ENCODE measurements at regions not wholly inside any gene's neighbourhood (a gene's known extent, or its start where the extent isn't known, plus 50 kb on each side); places are given as distances from the start of the nearest gene placed in this dataset.

DNA sequence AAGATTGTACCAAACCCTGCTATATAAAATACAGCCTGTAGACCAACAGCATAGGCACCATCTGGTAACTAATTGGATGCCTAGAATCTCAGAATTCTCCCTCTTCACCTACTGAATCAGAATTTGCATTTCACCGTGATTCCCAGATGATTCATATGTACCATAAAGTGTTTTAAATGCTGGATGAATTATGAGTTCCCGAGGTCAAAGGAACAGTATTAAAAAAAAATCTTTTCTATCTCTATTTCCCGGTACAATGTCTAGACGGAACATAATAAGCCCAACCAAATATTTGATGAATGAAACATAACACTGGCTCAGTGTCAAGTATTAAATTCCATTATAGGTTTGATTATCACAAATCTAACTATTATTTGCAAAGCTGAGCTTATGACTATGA lies 280.0 kb downstream of the ANKRD50 start:
- TF ChIP-seq, protein P1, sequence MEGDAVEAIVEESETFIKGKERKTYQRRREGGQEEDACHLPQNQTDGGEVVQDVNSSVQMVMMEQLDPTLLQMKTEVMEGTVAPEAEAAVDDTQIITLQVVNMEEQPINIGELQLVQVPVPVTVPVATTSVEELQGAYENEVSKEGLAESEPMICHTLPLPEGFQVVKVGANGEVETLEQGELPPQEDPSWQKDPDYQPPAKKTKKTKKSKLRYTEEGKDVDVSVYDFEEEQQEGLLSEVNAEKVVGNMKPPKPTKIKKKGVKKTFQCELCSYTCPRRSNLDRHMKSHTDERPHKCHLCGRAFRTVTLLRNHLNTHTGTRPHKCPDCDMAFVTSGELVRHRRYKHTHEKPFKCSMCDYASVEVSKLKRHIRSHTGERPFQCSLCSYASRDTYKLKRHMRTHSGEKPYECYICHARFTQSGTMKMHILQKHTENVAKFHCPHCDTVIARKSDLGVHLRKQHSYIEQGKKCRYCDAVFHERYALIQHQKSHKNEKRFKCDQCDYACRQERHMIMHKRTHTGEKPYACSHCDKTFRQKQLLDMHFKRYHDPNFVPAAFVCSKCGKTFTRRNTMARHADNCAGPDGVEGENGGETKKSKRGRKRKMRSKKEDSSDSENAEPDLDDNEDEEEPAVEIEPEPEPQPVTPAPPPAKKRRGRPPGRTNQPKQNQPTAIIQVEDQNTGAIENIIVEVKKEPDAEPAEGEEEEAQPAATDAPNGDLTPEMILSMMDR (IDR thresholded peaks at IDR 0.05) = no peak
- ATAC-seq (no peak), DNase-seq (no peak)
- H3K9me3 ChIP-seq = no peaks in the 10 kb centered on the region
- no peaks in the 10 kb centered on the region for H3K36me3 ChIP-seq (ENCODE audit: insufficient read depth in 1 of 2, low read depth in 1 of 2)
- H3K27me3 ChIP-seq (ENCODE audit: insufficient read depth in 3 of 3, low read length in 2 of 3) = no peaks in the 10 kb centered on the region
- peaks cover 3% of the 10 kb centered on the region for H3K4me1 ChIP-seq
- no peak overlapping the region for H3K4me3 ChIP-seq
- intact Hi-C loops (cut with DNase I) = no loop called here
- no peak overlapping the region for H3K27ac ChIP-seq
- WGBS, 3 donors = 33 to 42% (median 34%) methylated on average over 4 of the region's 4 CpGs

DNA sequence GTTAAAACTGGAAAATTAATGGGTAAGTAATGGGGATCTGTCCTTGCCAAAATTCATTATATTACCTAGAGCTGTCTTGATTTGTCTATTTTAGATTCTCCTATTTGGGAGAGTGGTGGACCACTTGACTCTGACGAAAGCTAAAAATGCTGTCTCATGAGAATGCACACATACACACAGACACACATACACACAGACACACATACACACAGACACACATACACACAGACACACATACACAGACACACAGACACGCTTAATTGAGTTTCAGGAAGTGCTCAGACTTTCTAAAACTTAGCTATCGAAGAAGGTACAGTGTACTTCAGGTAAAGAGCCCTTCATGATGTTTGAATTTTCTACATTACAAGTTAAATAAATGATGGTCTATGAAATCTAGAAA lies 279.5 kb downstream of the ANKRD50 start:
- H3K27me3 ChIP-seq (ENCODE audit: insufficient read depth in 3 of 3, low read length in 2 of 3) = no peaks in the 10 kb centered on the region
- no peak overlapping the region for H3K4me3 ChIP-seq
- H3K9me3 ChIP-seq = no peaks in the 10 kb centered on the region
- ATAC-seq (no peak), DNase-seq (no peak)
- WGBS, 3 donors = 85 to 87% (median 87%) methylated on average over 3 of the region's 3 CpGs
- no peak overlapping the region for H3K27ac ChIP-seq
- no peaks in the 10 kb centered on the region for H3K4me1 ChIP-seq
- no peaks in the 10 kb centered on the region for H3K36me3 ChIP-seq (ENCODE audit: insufficient read depth in 1 of 2, low read depth in 1 of 2)
- intact Hi-C loops (cut with DNase I) = no loop called here
- TF ChIP-seq, protein P1 (IDR thresholded peaks at IDR 0.05) = no peak

DNA sequence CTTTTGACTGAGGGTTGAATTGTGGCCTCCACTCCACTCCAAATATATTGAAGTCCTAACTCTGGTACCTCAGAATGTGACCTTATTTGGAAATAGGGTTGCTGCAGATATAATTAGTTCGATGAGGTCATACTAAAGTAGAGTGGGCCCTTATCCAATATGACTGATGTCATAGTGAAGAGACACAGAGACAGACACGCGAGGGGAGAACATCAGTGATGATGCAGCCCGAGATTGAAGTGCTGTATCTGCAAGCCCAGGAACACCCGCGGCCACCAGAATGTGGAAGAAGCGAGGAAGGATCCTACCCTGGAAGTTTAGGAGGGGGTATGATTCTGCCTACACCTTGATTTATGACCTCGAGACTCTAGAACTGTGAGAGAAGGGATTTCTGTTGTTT lies 279.0 kb downstream of the ANKRD50 start:
- Histone ChIP-seq H3K9me3 (no peaks in the 10 kb centered on the region), H3K27ac (no peak overlapping the region), H3K4me3 (no peak overlapping the region), H3K4me1 (no peaks in the 10 kb centered on the region), H3K36me3 (ENCODE audit: insufficient read depth in 1 of 2, low read depth in 1 of 2) (no peaks in the 10 kb centered on the region), H3K27me3 (ENCODE audit: insufficient read depth in 3 of 3, low read length in 2 of 3) (no peaks in the 10 kb centered on the region)
- intact Hi-C loops (cut with DNase I) = no loop called here
- WGBS, 3 donors = 80 to 86% (median 82%) methylated on average over 8 of the region's 8 CpGs
- TF ChIP-seq, protein P1 (IDR thresholded peaks at IDR 0.05) = no peak
- ATAC-seq (no peak), DNase-seq (no peak)

GRCh38 chr4:124435274-124435950 lies 277.1 kb downstream of the ANKRD50 start:
- 54 to 88% (median 69%) methylated on average over 2 of the region's 2 CpGs for WGBS, 3 donors
- Histone ChIP-seq H3K36me3 (ENCODE audit: insufficient read depth in 1 of 2, low read depth in 1 of 2) (no peaks in the 10 kb centered on the region), H3K4me1 (no peaks in the 10 kb centered on the region), H3K9me3 (no peaks in the 10 kb centered on the region), H3K27ac (no peak overlapping the region), H3K27me3 (ENCODE audit: insufficient read depth in 3 of 3, low read length in 2 of 3) (no peaks in the 10 kb centered on the region), H3K4me3 (no peak overlapping the region)
- DNase-seq = no peak
- intact Hi-C loops (cut with DNase I) = no loop called here
- no peak for ATAC-seq
- TF ChIP-seq, protein P1 (IDR thresholded peaks at IDR 0.05) = no peak

GRCh38 chr4:124437853-124438495 lies 274.6 kb downstream of the ANKRD50 start:
- H3K27ac ChIP-seq = no peak overlapping the region

More at GRCh38 chr4:124437853-124438495, 274.6 kb downstream of the ANKRD50 start:
- Histone ChIP-seq H3K4me1 (no peaks in the 10 kb centered on the region), H3K27me3 (ENCODE audit: insufficient read depth in 3 of 3, low read length in 2 of 3) (no peaks in the 10 kb centered on the region), H3K36me3 (ENCODE audit: insufficient read depth in 1 of 2, low read depth in 1 of 2) (no peaks in the 10 kb centered on the region), H3K4me3 (no peak overlapping the region), H3K9me3 (peaks cover 1% of the 10 kb centered on the region)
- no peak for ATAC-seq
- intact Hi-C loops (cut with DNase I) = no loop called here
- DNase-seq = no peak
- TF ChIP-seq, protein P1 (IDR thresholded peaks at IDR 0.05) = no peak

Measured in psoas muscle (tissue), 7 donors.